H9 (cell line): ENCODE measurements at regions not wholly inside any gene's neighbourhood (a gene's known extent, or its start where the extent isn't known, plus 50 kb on each side); places are given as distances from the start of the nearest gene placed in this dataset.

Experiments used
- DNase-seq: peaks from one replicate; pipeline ENCODE4 v3.0.0-alpha.2; 2017
- H2AFZ ChIP-seq: one replicate; pipeline ENCODE4 v1.6.1; 2013; ENCODE audit warnings: mild to moderate bottlenecking, low read length, control low read depth, moderate library complexity
- H2AK5ac ChIP-seq: 2 replicates; pipeline ENCODE4 v1.6.1; 2013; ENCODE audit warnings: low read length, control low read depth, mixed read lengths; ENCODE audit not compliant: insufficient read length
- H2BK120ac ChIP-seq: one replicate; pipeline ENCODE4 v1.6.1; 2013; ENCODE audit warnings: low read depth, mild to moderate bottlenecking, low read length, control low read depth, inconsistent platforms; ENCODE audit not compliant: poor library complexity, severe bottlenecking
- H2BK12ac ChIP-seq: 2 replicates; pipeline ENCODE4 v1.6.1; 2013; ENCODE audit warnings: low read length, control low read depth, mixed read lengths, low read depth; ENCODE audit not compliant: insufficient read length
- H2BK15ac ChIP-seq: 2 replicates; pipeline ENCODE4 v1.6.1; 2013; ENCODE audit warnings: low read depth, low read length, control low read depth
- H2BK20ac ChIP-seq: one replicate; pipeline ENCODE4 v1.6.1; 2013; ENCODE audit warnings: low read depth, mild to moderate bottlenecking, low read length, control low read depth, inconsistent platforms; ENCODE audit not compliant: poor library complexity, severe bottlenecking
- H2BK5ac ChIP-seq: 2 replicates; pipeline ENCODE4 v1.6.1; 2013; ENCODE audit warnings: low read length, control low read depth, mixed read lengths; ENCODE audit not compliant: insufficient read length
- H3K14ac ChIP-seq: 2 replicates; pipeline ENCODE4 v1.6.1; 2013; ENCODE audit warnings: low read length, control low read depth; ENCODE audit not compliant: insufficient read depth
- H3K18ac ChIP-seq: 2 replicates; pipeline ENCODE4 v1.6.1; 2013; ENCODE audit warnings: low read depth, mild to moderate bottlenecking, mixed read lengths, low read length, control low read depth; ENCODE audit not compliant: insufficient read length
- H3K23ac ChIP-seq: 2 replicates; pipeline ENCODE4 v1.6.1; 2013; ENCODE audit warnings: low read length, control low read depth, mixed read lengths, low read depth; ENCODE audit not compliant: insufficient read length
- H3K23me2 ChIP-seq: 2 replicates; pipeline ENCODE4 v1.6.1; 2013; ENCODE audit warnings: low read depth, mild to moderate bottlenecking, mixed read lengths, low read length, control low read depth; ENCODE audit not compliant: insufficient read length, poor library complexity, severe bottlenecking
- H3K27ac ChIP-seq: 2 replicates; pipeline ENCODE4 v1.5.1; 2013; ENCODE audit warnings: low read length, control low read depth, mixed read lengths, low read depth; ENCODE audit not compliant: insufficient read length
- H3K27me3 ChIP-seq: 2 replicates; pipeline ENCODE4 v1.6.1; 2013; ENCODE audit warnings: low read length, control low read depth, inconsistent platforms; ENCODE audit not compliant: insufficient read depth
- H3K4ac ChIP-seq: 2 replicates; pipeline ENCODE4 v1.6.1; 2013; ENCODE audit warnings: low read depth, mild to moderate bottlenecking, control low read depth, inconsistent platforms, low read length, moderate library complexity
- H3K4me1 ChIP-seq: 2 replicates; pipeline ENCODE4 v1.6.1; 2013; ENCODE audit warnings: low read length, control low read depth, inconsistent platforms; ENCODE audit not compliant: insufficient read depth
- H3K4me2 ChIP-seq: 2 replicates; pipeline ENCODE4 v1.6.1; 2013; ENCODE audit warnings: low read length, control low read depth, mixed read lengths; ENCODE audit not compliant: insufficient read length, insufficient read depth
- H3K56ac ChIP-seq: 2 replicates; pipeline ENCODE4 v1.6.1; 2013; ENCODE audit warnings: low read depth, mild to moderate bottlenecking, mixed read lengths, low read length, control low read depth; ENCODE audit not compliant: insufficient read length
- H3K79me1 ChIP-seq: 2 replicates; pipeline ENCODE4 v1.6.1; 2013; ENCODE audit warnings: low read depth, mild to moderate bottlenecking, moderate library complexity, low read length, control low read depth, inconsistent platforms; ENCODE audit not compliant: insufficient read depth, poor library complexity, severe bottlenecking
- H3K79me2 ChIP-seq: 2 replicates; pipeline ENCODE4 v1.6.1; 2013; ENCODE audit warnings: low read length, control low read depth, inconsistent platforms; ENCODE audit not compliant: insufficient read depth
- H3K9ac ChIP-seq: 2 replicates; pipeline ENCODE4 v1.6.1; 2013; ENCODE audit warnings: low read length, control low read depth, mixed read lengths; ENCODE audit not compliant: insufficient read length; ENCODE audit errors: extremely low read depth
- H3K9me3 ChIP-seq: one replicate; pipeline ENCODE4 v1.6.1; 2013; ENCODE audit warnings: low read depth, low read length, inconsistent platforms; ENCODE audit not compliant: control insufficient read depth
- H3T11ph ChIP-seq: one replicate; pipeline ENCODE4 v1.6.1; 2013; ENCODE audit warnings: mild to moderate bottlenecking, low read length, control low read depth, inconsistent platforms
- H4K20me1 ChIP-seq: one replicate; pipeline ENCODE4 v1.6.1; 2013; ENCODE audit not compliant: control insufficient read depth, insufficient read length, insufficient read depth
- H4K5ac ChIP-seq: 2 replicates; pipeline ENCODE4 v1.6.1; 2013; ENCODE audit warnings: low read depth, mild to moderate bottlenecking, mixed read lengths, low read length, control low read depth; ENCODE audit not compliant: insufficient read length
- H4K8ac ChIP-seq: replicated peaks from 2 replicates; pipeline ENCODE4 v1.6.1; 2013; ENCODE audit warnings: low read length, control low read depth, mixed read lengths, low read depth; ENCODE audit not compliant: insufficient read length
- H4K91ac ChIP-seq: 2 replicates; pipeline ENCODE4 v1.6.1; 2013; ENCODE audit warnings: low read depth, mild to moderate bottlenecking, moderate library complexity, mixed read lengths, low read length, control low read depth; ENCODE audit not compliant: insufficient read length
- H3K27ac Mint-ChIP-seq, 3 experiments: 2 replicates in 2 of 3; 3 replicates in 1 of 3; pipeline ENCODE4 v1.8.0; 2020 to 2021; ENCODE audit warnings: mixed read lengths in 3 of 3, mild to moderate bottlenecking in 1 of 3, moderate library complexity in 1 of 3
- H3K27me3 Mint-ChIP-seq: 2 replicates; pipeline ENCODE4 v1.8.0; 2021; ENCODE audit warnings: low read depth, mild to moderate bottlenecking, moderate library complexity, mixed read lengths
- H3K36me3 Mint-ChIP-seq, 3 experiments: 2 replicates in 2 of 3; 3 replicates in 1 of 3; pipeline ENCODE4 v1.8.0; 2020 to 2021; ENCODE audit warnings: low read depth in 3 of 3, mixed read lengths in 3 of 3; ENCODE audit not compliant: insufficient read depth in 1 of 3
- H3K4me1 Mint-ChIP-seq, 2 experiments: 2 replicates each; pipeline ENCODE4 v1.8.0; 2020; ENCODE audit warnings: mixed read lengths in 2 of 2
- H3K4me3 Mint-ChIP-seq, 2 experiments: 2 replicates in 1 of 2; 3 replicates in 1 of 2; pipeline ENCODE4 v1.8.0; 2020 to 2021; ENCODE audit warnings: mild to moderate bottlenecking in 2 of 2, mixed read lengths in 2 of 2, moderate library complexity in 1 of 2
- H3K9me3 Mint-ChIP-seq, 2 experiments: 2 replicates in 1 of 2; 3 replicates in 1 of 2; pipeline ENCODE4 v1.8.0; 2020; ENCODE audit warnings: mild to moderate bottlenecking in 2 of 2, mixed read lengths in 2 of 2, moderate library complexity in 1 of 2
- WGBS: extraction: QIAGEN DNeasy Blood & Tissue Kit; methylation state at CpG from one replicate; pipeline ENCODE4 v1.1.7; 2013; ENCODE audit warnings: missing lambda C conversion rate, low lambda C conversion rate, mixed read lengths; ENCODE audit not compliant: insufficient read length; ENCODE audit errors: extremely low coverage; 5-methylcytosine and 5-hydroxymethylcytosine counted together
- TF ChIP-seq, protein P1 (sequence below): fragments of 200-600 bp; sonication (generic); conservative IDR thresholded peaks from 3 replicates; pipeline ENCODE4 v1.8.0; 2021; ENCODE audit warnings: antibody characterized with exemption, mild to moderate bottlenecking

DNA sequence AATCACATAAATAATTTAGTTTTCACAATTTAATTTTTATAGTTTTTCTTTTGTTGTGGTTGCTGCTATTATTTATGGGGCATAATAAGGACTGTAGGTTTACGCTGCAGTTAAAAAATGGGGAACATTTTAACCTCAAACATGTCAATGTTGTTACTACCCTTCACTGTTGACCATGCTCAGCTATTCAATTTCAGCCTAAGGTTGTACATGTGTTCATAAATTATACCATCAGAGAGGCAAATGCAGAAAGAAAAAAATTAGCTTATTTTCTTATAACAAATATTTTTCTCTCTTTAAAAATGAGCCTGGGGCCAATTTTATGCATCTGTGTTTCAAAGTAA, 110.1 kb upstream of the PITRM1 start:
- Mint-ChIP-seq H3K27ac (no peak overlapping the region), H3K27me3 (no peaks in the 10 kb centered on the region), H3K9me3 (no peaks in the 10 kb centered on the region), H3K4me3 (no peak overlapping the region), H3K4me1 (peaks cover 2 to 9% of the 10 kb centered on the region in 2 experiments), H3K36me3 (no peaks in the 10 kb centered on the region)
- Histone ChIP-seq H3T11ph (no peak overlapping the region), H2AFZ (no peak overlapping the region), H3K79me1 (no peaks in the 10 kb centered on the region), H3K4ac (no peak overlapping the region), H3K18ac (no peak overlapping the region), H3K23me2 (no peaks in the 10 kb centered on the region), H3K56ac (no peak overlapping the region), H3K4me2 (no peak overlapping the region), H3K27me3 (no peaks in the 10 kb centered on the region), H2BK12ac (no peak overlapping the region), H3K14ac (no peak overlapping the region), H2AK5ac (no peak overlapping the region), H3K23ac (no peak overlapping the region), H2BK20ac (no peak overlapping the region), H2BK15ac (no peak overlapping the region), H3K9me3 (no peaks in the 10 kb centered on the region), H4K91ac (no peak overlapping the region), H4K8ac (no peak overlapping the region), H2BK120ac (no peak overlapping the region), H3K9ac (no peak overlapping the region), H4K5ac (no peak overlapping the region), H2BK5ac (no peak overlapping the region), H3K27ac (no peak overlapping the region), H4K20me1 (no peaks in the 10 kb centered on the region), H3K4me1 (no peaks in the 10 kb centered on the region), H3K79me2 (no peaks in the 10 kb centered on the region)
- WGBS = no CpG with 5 or more reads among the region's 1 CpG
- DNase-seq = no peak
- TF ChIP-seq, protein P1, sequence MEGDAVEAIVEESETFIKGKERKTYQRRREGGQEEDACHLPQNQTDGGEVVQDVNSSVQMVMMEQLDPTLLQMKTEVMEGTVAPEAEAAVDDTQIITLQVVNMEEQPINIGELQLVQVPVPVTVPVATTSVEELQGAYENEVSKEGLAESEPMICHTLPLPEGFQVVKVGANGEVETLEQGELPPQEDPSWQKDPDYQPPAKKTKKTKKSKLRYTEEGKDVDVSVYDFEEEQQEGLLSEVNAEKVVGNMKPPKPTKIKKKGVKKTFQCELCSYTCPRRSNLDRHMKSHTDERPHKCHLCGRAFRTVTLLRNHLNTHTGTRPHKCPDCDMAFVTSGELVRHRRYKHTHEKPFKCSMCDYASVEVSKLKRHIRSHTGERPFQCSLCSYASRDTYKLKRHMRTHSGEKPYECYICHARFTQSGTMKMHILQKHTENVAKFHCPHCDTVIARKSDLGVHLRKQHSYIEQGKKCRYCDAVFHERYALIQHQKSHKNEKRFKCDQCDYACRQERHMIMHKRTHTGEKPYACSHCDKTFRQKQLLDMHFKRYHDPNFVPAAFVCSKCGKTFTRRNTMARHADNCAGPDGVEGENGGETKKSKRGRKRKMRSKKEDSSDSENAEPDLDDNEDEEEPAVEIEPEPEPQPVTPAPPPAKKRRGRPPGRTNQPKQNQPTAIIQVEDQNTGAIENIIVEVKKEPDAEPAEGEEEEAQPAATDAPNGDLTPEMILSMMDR = no peak
